ENCODE measurements at regions not wholly inside any gene's neighbourhood (a gene's known extent, or its start where the extent isn't known, plus 50 kb on each side); places are given as distances from the start of the nearest gene placed in this dataset.

GRCh38 chr3:189076449-189076848 is 95.3 kb upstream of the TPRG1 start:
- Histone ChIP-seq H3K27me3 (ENCODE audit: control insufficient read depth in 1 of 2, insufficient read depth in 2 of 2, low read length in 2 of 2) (no peaks in the 10 kb centered on the region), H3K27ac (ENCODE audit: extremely low read length, insufficient read depth, low read length) (no peak overlapping the region), H4K20me1 (ENCODE audit: insufficient read depth, low read length) (no peaks in the 10 kb centered on the region), H2AFZ (ENCODE audit: low read length) (no peak overlapping the region), H3K9ac (ENCODE audit: insufficient read depth, low read depth, low read length) (no peak overlapping the region), H3K4me2 (ENCODE audit: low read depth, low read length) (no peak overlapping the region), H3K4me1 (ENCODE audit: insufficient read depth, low read length) (no peaks in the 10 kb centered on the region), H3K79me2 (ENCODE audit: insufficient read depth, low read length) (no peaks in the 10 kb centered on the region), H3K4me3 (replicated peaks in 1 of 3; ENCODE audit: insufficient read depth in 1 of 3, low read depth in 2 of 3, low read length in 3 of 3) (no peak overlapping the region), H3K36me3 (replicated peaks in 1 of 2; ENCODE audit: control insufficient read depth in 1 of 2, insufficient read depth in 2 of 2, low read length in 2 of 2) (no peaks in the 10 kb centered on the region), H3K9me3 (ENCODE audit: low read length) (no peaks in the 10 kb centered on the region)
- POLR2A ChIA-PET: no interaction called here
- FAIRE-seq (no peak), DNase-seq (ENCODE audit: low spot score) (no peak), ATAC-seq (no peak)
- TF ChIP-seq NFATC3 (CRISPR knock-in tag; IDR thresholded peaks at IDR 0.05) (no peak), NFE2 (CRISPR knock-in tag; IDR thresholded peaks at IDR 0.05) (no peak), FOXK1 (CRISPR knock-in tag; IDR thresholded peaks at IDR 0.05; ENCODE audit: borderline replicate concordance, low read depth) (no peak), ZNF557 (CRISPR knock-in tag; IDR thresholded peaks at IDR 0.05) (no peak), ZNF354B (CRISPR knock-in tag; IDR thresholded peaks at IDR 0.05) (no peak), ZNF280B (CRISPR knock-in tag; IDR thresholded peaks at IDR 0.05; ENCODE audit: borderline replicate concordance) (no peak), ZNF138 (CRISPR knock-in tag; IDR thresholded peaks at IDR 0.05; ENCODE audit: low read depth) (no peak), SMYD3 (CRISPR knock-in tag; IDR thresholded peaks at IDR 0.05) (no peak), ZSCAN30 (CRISPR knock-in tag; IDR thresholded peaks at IDR 0.05) (no peak), GFI1 (CRISPR knock-in tag; IDR thresholded peaks at IDR 0.05; ENCODE audit: borderline replicate concordance) (no peak), PAF1 (CRISPR knock-in tag; IDR thresholded peaks at IDR 0.05) (no peak), BRD4 (CRISPR knock-in tag; IDR thresholded peaks at IDR 0.05) (no peak), DNMT3B (CRISPR knock-in tag; conservative IDR thresholded peaks at IDR 0.05) (no peak)
- in situ Hi-C loops (cut with HindIII; ENCODE audit: extremely low pct_ligation_motif_present, low pct_unique_long_range_greater_than_20kb) (no loop called here), intact Hi-C loops (cut with micrococcal nuclease; ENCODE audit: unreplicated experiment) (no loop called here)
- WGBS (ENCODE audit: low lambda C conversion rate): 0% methylated on average over 1 of the region's 1 CpG
- CTCF ChIA-PET (ENCODE audit: low intra/inter-chr PET ratio, low total read pairs): no interaction called here
- BruUV-seq (replicated peaks): no TSS peak
